Kidney epithelial cell (primary cell): ENCODE measurements at regions not wholly inside any gene's neighbourhood (a gene's known extent, or its start where the extent isn't known, plus 50 kb on each side); places are given as distances from the start of the nearest gene placed in this dataset.

Source experiments
- DNase-seq: peaks from one replicate; pipeline ENCODE4 v3.0.0-alpha.2; 2010; ENCODE audit warnings: low read depth
- H3K27me3 ChIP-seq: 2 replicates; pipeline ENCODE4 v1.6.0; 2011; ENCODE audit warnings: low read length; ENCODE audit not compliant: control insufficient read depth, insufficient read depth
- H3K36me3 ChIP-seq: 2 replicates; pipeline ENCODE4 v1.5.1; 2011; ENCODE audit warnings: low read length; ENCODE audit not compliant: control insufficient read depth, insufficient read depth
- H3K4me3 ChIP-seq: 2 replicates; pipeline ENCODE4 v1.5.1; 2011; ENCODE audit warnings: low read depth, mild to moderate bottlenecking, control low read depth, low read length
- TF ChIP-seq, protein P1 (sequence below): IDR thresholded peaks from 2 replicates; pipeline ENCODE4 v1.5.1; 2011; ENCODE audit warnings: mild to moderate bottlenecking, moderate library complexity, low read length, control low read depth, inconsistent platforms; ENCODE audit not compliant: insufficient read depth, poor library complexity, severe bottlenecking

DNA sequence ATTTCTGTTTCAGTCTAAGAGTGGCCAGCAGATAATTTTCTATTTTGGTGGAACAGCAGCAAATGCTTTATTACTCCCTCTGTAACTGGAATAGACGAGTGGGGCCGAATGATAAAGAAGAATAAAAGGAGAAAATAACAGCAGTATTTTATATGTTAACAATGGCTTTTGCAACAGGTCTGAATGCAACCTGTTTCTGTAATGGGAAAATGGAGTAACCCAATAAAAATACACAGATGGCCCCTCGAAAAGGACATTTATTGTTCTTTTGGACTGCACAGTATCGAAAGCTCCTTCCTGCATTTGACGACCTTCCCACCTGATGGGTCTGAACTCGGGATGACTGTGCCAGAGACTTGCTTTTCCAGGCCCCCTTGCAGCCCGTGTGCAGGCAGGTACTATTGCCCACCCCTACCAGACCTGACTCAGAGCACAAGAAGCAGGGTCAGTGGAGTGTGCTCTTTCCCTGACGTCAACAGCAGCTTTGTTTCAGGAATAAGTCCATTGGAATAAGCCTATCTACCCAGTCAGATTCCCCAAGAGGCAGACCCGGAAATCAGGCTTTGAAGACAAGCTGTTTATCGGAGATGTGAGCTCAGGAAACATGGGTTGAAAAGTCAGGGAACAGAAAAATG is 306.5 kb upstream of the NEBL start:
- TF ChIP-seq, protein P1, sequence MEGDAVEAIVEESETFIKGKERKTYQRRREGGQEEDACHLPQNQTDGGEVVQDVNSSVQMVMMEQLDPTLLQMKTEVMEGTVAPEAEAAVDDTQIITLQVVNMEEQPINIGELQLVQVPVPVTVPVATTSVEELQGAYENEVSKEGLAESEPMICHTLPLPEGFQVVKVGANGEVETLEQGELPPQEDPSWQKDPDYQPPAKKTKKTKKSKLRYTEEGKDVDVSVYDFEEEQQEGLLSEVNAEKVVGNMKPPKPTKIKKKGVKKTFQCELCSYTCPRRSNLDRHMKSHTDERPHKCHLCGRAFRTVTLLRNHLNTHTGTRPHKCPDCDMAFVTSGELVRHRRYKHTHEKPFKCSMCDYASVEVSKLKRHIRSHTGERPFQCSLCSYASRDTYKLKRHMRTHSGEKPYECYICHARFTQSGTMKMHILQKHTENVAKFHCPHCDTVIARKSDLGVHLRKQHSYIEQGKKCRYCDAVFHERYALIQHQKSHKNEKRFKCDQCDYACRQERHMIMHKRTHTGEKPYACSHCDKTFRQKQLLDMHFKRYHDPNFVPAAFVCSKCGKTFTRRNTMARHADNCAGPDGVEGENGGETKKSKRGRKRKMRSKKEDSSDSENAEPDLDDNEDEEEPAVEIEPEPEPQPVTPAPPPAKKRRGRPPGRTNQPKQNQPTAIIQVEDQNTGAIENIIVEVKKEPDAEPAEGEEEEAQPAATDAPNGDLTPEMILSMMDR = no peak
- Histone ChIP-seq H3K27me3 (no peaks in the 10 kb centered on the region), H3K36me3 (no peaks in the 10 kb centered on the region), H3K4me3 (no peak overlapping the region)
- no peak for DNase-seq

DNA sequence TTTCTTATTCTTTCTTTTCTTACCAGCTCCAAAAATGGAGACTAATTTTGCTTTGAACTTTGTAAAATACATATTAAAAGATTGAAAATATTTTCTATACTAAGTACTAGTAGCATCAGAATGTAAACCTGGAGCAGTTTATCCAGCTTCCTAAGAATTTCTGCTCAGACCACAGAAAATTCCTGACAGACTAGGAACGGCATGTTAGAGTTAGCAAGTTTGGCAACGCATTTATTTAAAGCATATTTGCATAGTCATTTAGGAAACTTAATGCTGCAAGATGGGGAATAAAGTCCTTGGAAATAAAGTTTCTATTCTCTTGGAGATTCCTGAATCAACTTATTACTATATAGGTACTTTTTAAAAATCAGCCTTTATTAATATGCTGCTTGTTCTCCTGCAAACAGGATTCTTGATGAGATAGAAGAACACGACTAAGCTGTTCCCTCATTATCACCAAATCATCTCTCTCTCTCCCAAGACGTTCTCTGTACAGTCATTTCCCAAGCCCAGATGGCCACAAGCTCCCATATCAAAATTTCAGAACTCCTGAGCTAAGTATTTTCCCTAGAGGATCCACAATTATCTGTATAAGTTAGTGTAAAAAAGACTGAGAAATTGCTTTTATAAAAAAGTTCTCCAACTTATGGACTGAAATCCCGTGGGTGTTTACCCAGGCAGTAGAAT is 305.8 kb upstream of the NEBL start:
- DNase-seq = no peak
- H3K27me3 ChIP-seq = no peaks in the 10 kb centered on the region
- TF ChIP-seq, protein P1 = no peak
- no peak overlapping the region for H3K4me3 ChIP-seq
- no peaks in the 10 kb centered on the region for H3K36me3 ChIP-seq

DNA sequence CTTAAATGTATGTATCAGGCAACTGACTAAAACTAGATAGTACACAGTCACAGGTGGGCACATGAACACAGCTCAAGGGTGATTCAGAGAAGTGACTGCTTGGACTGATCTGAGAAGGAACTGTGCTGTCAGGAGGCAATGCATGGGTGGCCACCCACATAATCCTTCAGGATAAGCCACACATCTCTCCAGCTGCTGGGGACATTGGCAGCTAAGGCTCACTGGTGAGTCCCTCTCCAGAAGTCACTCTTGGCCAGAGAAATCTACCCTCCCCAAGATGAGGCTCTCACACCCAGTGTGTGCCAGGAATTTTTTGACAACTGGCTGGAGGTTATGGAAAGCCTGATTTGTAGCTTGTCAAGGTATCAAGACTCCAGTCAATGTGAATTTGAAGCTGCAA is 302.4 kb upstream of the NEBL start:
- no peaks in the 10 kb centered on the region for H3K36me3 ChIP-seq
- TF ChIP-seq, protein P1 = no peak
- DNase-seq = no peak

DNA sequence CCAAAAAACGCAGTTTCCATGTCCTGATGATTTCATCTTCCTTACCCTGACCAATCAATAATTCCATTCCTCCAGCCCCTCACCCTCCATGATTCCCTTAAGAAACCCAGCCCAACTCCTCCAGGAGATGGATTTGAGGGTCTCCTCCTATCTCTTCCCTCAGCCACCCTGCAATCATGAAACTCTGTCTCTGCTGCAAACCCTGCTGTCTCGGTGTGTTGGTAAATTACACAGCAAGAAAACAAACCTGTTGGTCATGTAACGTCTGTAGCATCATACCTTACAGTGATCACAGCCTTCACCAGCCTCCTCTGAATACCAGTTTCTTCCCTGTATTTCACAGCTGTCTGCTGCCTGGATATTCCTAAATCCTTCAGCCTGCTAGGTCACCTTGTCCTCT is 300.7 kb upstream of the NEBL start:
- DNase-seq = no peak
- no peak overlapping the region for H3K4me3 ChIP-seq
- no peaks in the 10 kb centered on the region for H3K27me3 ChIP-seq
- no peaks in the 10 kb centered on the region for H3K36me3 ChIP-seq
- TF ChIP-seq, protein P1 = no peak

More for the DNA sequence above, 302.4 kb upstream of the NEBL start:
- no peak overlapping the region for H3K4me3 ChIP-seq
- H3K27me3 ChIP-seq = no peaks in the 10 kb centered on the region

DNA sequence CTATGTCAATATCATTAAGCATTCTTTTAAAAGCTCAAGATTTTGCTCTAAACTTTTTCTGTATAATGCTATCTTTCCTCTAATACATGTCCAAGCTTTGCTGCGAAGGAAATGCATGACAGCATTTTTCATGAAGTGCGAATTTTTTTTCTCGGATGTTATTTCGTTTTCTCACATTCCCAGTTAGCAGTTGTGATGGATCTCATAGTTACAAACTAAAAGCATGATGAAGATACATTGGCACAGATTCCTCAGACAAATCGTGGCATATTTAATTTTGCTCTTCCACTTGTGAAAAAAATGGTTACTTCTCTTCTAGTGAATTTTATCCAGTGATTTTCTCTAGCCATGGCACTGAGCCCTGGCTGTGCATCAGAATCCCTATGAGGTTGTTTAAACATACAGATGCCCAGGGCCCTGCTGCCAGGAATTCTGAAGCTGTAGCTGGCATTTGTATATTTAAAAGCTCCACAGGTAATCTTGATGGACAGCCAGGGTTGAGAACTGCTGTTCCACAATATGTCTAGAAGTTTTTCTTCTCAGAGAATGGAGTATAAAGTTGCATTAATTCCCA is 299.8 kb upstream of the NEBL start:
- Histone ChIP-seq H3K4me3 (no peak overlapping the region), H3K27me3 (no peaks in the 10 kb centered on the region), H3K36me3 (no peaks in the 10 kb centered on the region)
- no peak for DNase-seq
- TF ChIP-seq, protein P1 = no peak
